ENCODE measurements at regions not wholly inside any gene's neighbourhood (a gene's known extent, or its start where the extent isn't known, plus 50 kb on each side); places are given as distances from the start of the nearest gene placed in this dataset.

- TF ChIP-seq GATA2 (IDR thresholded peaks at IDR 0.05; ENCODE audit: low read depth, low read length): no peak
- TF ChIP-seq GATA3 (IDR thresholded peaks at IDR 0.05; ENCODE audit: low read depth, low read length): no peak
Measured at GRCh38 chr7:40965774-40966173, 737.1 kb downstream of the INHBA start.

DNA sequence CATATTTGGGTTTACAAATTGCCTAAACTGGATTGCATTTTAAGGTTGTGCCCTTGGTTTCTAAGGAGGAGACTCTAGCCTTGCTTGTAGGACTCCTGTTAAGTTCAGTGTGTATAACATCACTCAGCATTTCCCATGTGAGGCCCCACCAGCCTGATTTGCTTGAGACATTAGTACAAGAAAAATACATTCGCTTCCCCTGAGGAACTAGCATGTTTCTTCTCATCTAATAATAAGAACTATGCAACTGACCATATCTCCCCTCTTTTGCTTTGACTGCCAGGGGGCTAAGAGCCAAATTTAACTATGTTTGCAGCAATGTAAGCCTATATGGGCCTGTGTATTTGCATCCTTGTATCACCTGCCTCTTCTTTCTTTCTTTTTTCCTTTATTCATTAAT, 737.9 kb downstream of the INHBA start:
- TF ChIP-seq GATA2 (IDR thresholded peaks at IDR 0.05; ENCODE audit: low read depth, low read length) (no peak), GATA3 (IDR thresholded peaks at IDR 0.05; ENCODE audit: low read depth, low read length) (no peak)

GRCh38 chr7:40964610-40965009, 738.3 kb downstream of the INHBA start:
- TF ChIP-seq GATA3 (IDR thresholded peaks at IDR 0.05; ENCODE audit: low read depth, low read length) (no peak), GATA2 (IDR thresholded peaks at IDR 0.05; ENCODE audit: low read depth, low read length) (no peak)

GRCh38 chr7:40959955-40960354, 742.9 kb downstream of the INHBA start:
- TF ChIP-seq GATA3 (IDR thresholded peaks at IDR 0.05; ENCODE audit: low read depth, low read length) (no peak), GATA2 (IDR thresholded peaks at IDR 0.05; ENCODE audit: low read depth, low read length) (no peak)

DNA sequence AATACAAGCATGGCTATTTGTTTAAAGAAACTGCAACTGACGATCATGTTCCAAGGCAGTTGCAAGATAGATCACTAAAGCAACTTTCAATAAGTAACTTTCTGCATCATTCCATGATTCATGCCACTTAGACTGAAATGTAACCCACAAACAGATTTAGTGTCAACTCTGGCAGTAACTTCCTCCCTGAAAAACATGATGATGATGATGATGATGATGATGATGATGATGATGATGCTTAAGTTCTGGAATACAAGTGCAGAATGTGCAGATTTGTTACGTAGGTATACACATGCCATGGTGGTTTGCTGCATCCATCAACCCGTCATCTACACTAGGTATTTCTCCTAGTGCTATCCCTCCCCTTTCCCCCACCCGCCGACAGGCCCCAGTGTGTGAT, 754.7 kb downstream of the INHBA start:
- no peak for TF ChIP-seq GATA2 (IDR thresholded peaks at IDR 0.05; ENCODE audit: low read depth, low read length)
- TF ChIP-seq GATA3 (IDR thresholded peaks at IDR 0.05; ENCODE audit: low read depth, low read length): no peak

- TF ChIP-seq GATA3 (IDR thresholded peaks at IDR 0.05; ENCODE audit: low read depth, low read length) (no peak), GATA2 (IDR thresholded peaks at IDR 0.05; ENCODE audit: low read depth, low read length) (no peak)
Measured at GRCh38 chr7:40947566-40947965, 755.3 kb downstream of the INHBA start.

- TF ChIP-seq GATA2 (IDR thresholded peaks at IDR 0.05; ENCODE audit: low read depth, low read length) (no peak), GATA3 (IDR thresholded peaks at IDR 0.05; ENCODE audit: low read depth, low read length) (no peak)
Measured at GRCh38 chr7:40946549-40946948, 756.3 kb downstream of the INHBA start.

- no peak for TF ChIP-seq GATA3 (IDR thresholded peaks at IDR 0.05; ENCODE audit: low read depth, low read length)
- TF ChIP-seq GATA2 (IDR thresholded peaks at IDR 0.05; ENCODE audit: low read depth, low read length): no peak
Measured at GRCh38 chr7:40945788-40946187, 757.1 kb downstream of the INHBA start.

DNA sequence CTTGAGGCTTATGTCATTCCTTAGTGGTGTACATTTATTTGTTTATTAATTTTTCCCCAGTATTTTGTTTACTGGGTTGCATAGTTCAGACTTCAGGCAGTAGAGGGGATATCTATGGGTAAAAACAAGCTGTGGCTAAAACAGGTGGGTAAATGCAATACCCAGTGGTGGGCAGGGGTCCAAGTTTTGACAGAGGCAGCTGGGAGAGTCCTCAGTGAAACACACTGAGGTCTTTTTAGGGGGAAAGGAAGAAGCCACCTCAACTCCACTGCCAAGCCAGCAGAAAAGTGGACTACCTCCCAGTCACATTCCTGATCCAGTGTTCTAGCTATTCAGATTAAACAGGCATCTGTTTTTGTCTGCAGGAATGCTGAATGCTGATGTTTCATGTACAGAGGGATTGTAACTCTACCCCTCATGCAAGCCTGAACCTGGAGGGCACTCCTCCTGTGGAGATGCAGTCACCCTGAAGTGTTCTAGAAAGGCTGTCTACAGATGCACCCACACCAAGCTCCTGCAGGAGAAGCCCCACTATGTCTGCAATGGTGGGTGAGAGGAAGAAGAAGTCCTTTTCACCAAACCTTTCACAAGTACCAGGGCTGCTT, 757.8 kb downstream of the INHBA start:
- TF ChIP-seq GATA2 (IDR thresholded peaks at IDR 0.05; ENCODE audit: low read depth, low read length) (no peak), GATA3 (IDR thresholded peaks at IDR 0.05; ENCODE audit: low read depth, low read length) (no peak)

DNA sequence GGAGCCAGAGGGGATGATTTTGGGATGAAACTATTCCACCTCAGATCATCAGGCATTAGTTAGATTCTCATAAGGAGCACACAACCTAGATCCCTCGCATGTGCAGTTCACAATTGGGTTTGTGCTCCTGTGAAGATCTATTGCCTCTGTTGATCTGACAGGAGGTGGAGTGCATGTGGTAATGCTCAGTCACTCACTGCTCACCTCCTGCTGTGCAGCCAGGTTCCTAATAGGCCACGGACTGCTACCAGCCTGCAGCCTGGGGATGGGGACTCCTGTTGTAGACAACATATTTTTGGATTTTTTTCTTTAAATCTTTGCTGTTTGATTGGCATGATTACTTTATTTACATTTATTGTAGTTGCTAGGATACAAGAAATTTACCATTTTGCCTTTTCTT, 765.0 kb downstream of the INHBA start:
- TF ChIP-seq GATA2 (IDR thresholded peaks at IDR 0.05; ENCODE audit: low read depth, low read length): no peak
- TF ChIP-seq GATA3 (IDR thresholded peaks at IDR 0.05; ENCODE audit: low read depth, low read length): no peak

- TF ChIP-seq GATA2 (IDR thresholded peaks at IDR 0.05; ENCODE audit: low read depth, low read length) (no peak), GATA3 (IDR thresholded peaks at IDR 0.05; ENCODE audit: low read depth, low read length) (no peak)
Measured at GRCh38 chr7:40935435-40935834, 767.5 kb downstream of the INHBA start.

- TF ChIP-seq GATA2 (IDR thresholded peaks at IDR 0.05; ENCODE audit: low read depth, low read length) (no peak), GATA3 (IDR thresholded peaks at IDR 0.05; ENCODE audit: low read depth, low read length) (no peak)
Measured at GRCh38 chr7:40923626-40924025, 779.3 kb downstream of the INHBA start.

DNA sequence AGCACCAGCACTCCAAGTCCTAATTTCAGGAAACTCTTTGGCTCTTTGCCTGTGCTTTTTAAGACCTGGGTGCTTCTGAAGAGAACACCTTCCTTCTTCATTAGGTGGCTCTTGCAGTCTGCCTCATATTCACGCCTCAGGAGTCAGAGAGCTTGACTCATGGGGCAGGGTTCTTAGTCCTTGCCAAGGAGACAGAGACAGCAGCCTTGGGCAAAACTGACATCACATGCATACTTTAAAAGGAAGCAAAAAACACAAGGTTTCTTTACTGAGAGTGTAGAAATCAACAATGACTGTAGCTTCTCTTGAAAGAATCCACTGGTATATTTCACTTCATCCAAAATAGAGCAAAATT, 780.6 kb downstream of the INHBA start:
- TF ChIP-seq GATA2 (IDR thresholded peaks at IDR 0.05; ENCODE audit: low read depth, low read length) (no peak), GATA3 (IDR thresholded peaks at IDR 0.05; ENCODE audit: low read depth, low read length) (no peak)

DNA sequence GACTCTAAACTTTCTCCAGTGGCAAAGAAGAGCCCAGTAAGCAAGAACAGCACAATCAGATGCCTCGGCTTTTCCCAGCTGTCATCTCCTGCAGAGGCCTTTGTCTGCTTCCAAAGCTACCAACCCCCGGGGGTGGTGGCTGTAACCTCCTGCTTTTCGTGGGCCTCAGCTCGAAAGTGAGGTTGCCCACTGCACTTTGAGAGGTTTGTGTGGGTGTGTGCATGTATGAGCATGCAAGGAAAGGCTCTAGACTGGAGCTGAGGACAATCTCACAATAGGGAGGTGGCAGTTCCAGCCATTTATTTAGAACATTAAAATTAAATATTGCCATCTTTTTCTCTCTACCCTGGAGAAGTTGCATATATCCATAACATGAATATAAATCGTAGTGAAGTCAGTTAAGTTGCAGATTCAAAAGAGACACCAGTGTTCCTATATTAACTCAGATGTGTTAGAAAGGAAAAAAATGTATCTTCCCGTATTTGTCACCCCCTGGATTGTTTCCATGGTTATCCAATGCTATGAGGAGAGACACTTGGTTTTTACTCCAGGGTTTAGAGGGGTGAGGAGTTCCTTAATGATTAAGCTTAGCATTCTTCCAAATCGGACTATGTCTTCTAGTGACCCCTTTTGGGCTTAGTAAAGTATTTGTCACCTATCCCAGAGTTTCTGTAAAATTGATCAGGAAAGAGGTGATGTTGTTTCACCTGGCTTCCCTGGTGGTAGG, 781.1 kb downstream of the INHBA start:
- no peak for TF ChIP-seq GATA3 (IDR thresholded peaks at IDR 0.05; ENCODE audit: low read depth, low read length)
- TF ChIP-seq GATA2 (IDR thresholded peaks at IDR 0.05; ENCODE audit: low read depth, low read length): no peak

DNA sequence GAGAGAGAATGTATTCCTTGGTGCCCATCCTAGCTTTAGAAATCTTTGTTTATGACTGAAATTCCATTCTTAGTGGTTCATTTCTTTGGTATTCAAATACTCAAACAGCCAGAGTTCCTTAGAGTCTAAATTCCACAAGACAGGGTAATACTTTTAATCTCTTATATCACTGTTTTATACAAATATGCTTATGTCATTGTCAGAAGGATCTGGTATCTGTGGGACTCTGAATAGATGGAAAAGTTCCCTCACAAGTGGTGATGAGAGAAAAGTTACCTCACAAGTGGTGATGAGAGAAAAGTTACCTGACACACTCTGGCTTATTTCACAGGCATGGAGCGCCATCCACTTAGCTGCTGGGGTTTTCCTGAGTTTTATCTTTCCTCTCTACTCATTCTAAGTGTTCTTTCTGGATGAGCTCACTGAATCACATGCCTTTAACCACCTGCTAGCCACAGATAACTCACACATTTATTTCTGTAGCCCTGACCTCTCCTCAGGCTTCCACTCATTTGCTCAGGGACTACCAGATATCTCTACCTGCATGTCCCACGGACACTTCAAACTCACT, 784.0 kb downstream of the SUGCT start:
- TF ChIP-seq GATA2 (IDR thresholded peaks at IDR 0.05; ENCODE audit: low read depth, low read length) (no peak), GATA3 (IDR thresholded peaks at IDR 0.05; ENCODE audit: low read depth, low read length) (no peak)
